Loucy (cell line): ENCODE measurements at regions not wholly inside any gene's neighbourhood (a gene's known extent, or its start where the extent isn't known, plus 50 kb on each side); places are given as distances from the start of the nearest gene placed in this dataset.

Source experiments
- CTCF ChIP-seq: fragments of 200-600 bp; sonication (generic); conservative IDR thresholded peaks from 2 replicates; pipeline ENCODE4 v1.5.1; 2014; ENCODE audit warnings: mild to moderate bottlenecking, antibody characterized with exemption, low read length
- EZH2phosphoT487 ChIP-seq: fragments of 200-600 bp; IDR thresholded peaks from 2 replicates; pipeline ENCODE4 v1.6.1; 2018; ENCODE audit warnings: antibody characterized with exemption, mild to moderate bottlenecking, moderate library complexity, borderline replicate concordance

- TF ChIP-seq CTCF (no peak), EZH2phosphoT487 (no peak)
These were observed 132.4 kb upstream of the ZNF516 start for GRCh38 chr18:76627444-76627843.
